ENCODE measurements at regions not wholly inside any gene's neighbourhood (a gene's known extent, or its start where the extent isn't known, plus 50 kb on each side); places are given as distances from the start of the nearest gene placed in this dataset.
A peak's percentile ranks its signal among the peaks of the same experiment; 100 is the strongest.

- Histone ChIP-seq H3K27ac (no peak overlapping the region), H3K27me3 (no peaks in the 10 kb centered on the region), H3K36me3 (no peaks in the 10 kb centered on the region), H3K4me1 (ENCODE audit: insufficient read depth) (peaks cover 2% of the 10 kb centered on the region), H3K9me3 (no peaks in the 10 kb centered on the region), H3K4me3 (no peak overlapping the region)
- no peak for DNase-seq
- 46 to 55% (median 55%) methylated on average over 4 of the region's 4 CpGs for WGBS, 3 donors
- TF ChIP-seq POLR2A (IDR thresholded peaks at IDR 0.05) (no peak), EP300 (IDR thresholded peaks at IDR 0.05) (no peak), CTCF (IDR thresholded peaks at IDR 0.05) (no peak)
- intact Hi-C loops (cut with DNase I): no loop called here
Observed at GRCh38 chrX:8914681-8915080, 113.5 kb upstream of the FAM9A start.

GRCh38 chrX:8913655-8914409 lies 112.6 kb upstream of the FAM9A start:
- WGBS, 3 donors: 33 to 40% (median 37%) methylated on average over 6 of the region's 6 CpGs
- no peak for TF ChIP-seq POLR2A (IDR thresholded peaks at IDR 0.05)
- no peak for TF ChIP-seq EP300 (IDR thresholded peaks at IDR 0.05)
- no peak for TF ChIP-seq CTCF (IDR thresholded peaks at IDR 0.05)
- no peaks in the 10 kb centered on the region for H3K9me3 ChIP-seq
- H3K4me1 ChIP-seq (ENCODE audit: insufficient read depth): peaks cover 2% of the 10 kb centered on the region
- H3K4me3 ChIP-seq: no peak overlapping the region
- intact Hi-C loops (cut with DNase I): no loop called here
- peak overlapping the region in 1 of 2 donors; percentile 3 for H3K27ac ChIP-seq
- H3K27me3 ChIP-seq: no peaks in the 10 kb centered on the region
- H3K36me3 ChIP-seq: no peaks in the 10 kb centered on the region
- peak in 4 of 5 donors; percentile 17 to 39 (median 28) for DNase-seq

- intact Hi-C loops (cut with DNase I): no loop called here
Observed at GRCh38 chrX:8907688-8908087, 106.5 kb upstream of the FAM9A start.

GRCh38 chrX:8906299-8906938 lies 105.2 kb upstream of the FAM9A start:
- WGBS, 3 donors: 80 to 88% (median 84%) methylated on average over 9 of the region's 9 CpGs
- Histone ChIP-seq H3K9me3 (no peaks in the 10 kb centered on the region), H3K4me1 (ENCODE audit: insufficient read depth) (no peaks in the 10 kb centered on the region), H3K36me3 (no peaks in the 10 kb centered on the region), H3K27ac (no peak overlapping the region), H3K4me3 (no peak overlapping the region), H3K27me3 (no peaks in the 10 kb centered on the region)
- TF ChIP-seq CTCF (IDR thresholded peaks at IDR 0.05) (no peak), EP300 (IDR thresholded peaks at IDR 0.05) (no peak), POLR2A (IDR thresholded peaks at IDR 0.05) (no peak)
- DNase-seq: no peak
- intact Hi-C loops (cut with DNase I): no loop called here

More at GRCh38 chrX:8907688-8908087, 106.5 kb upstream of the FAM9A start:
- Histone ChIP-seq H3K9me3 (no peaks in the 10 kb centered on the region), H3K27ac (no peak overlapping the region), H3K36me3 (no peaks in the 10 kb centered on the region), H3K4me3 (no peak overlapping the region), H3K4me1 (ENCODE audit: insufficient read depth) (no peaks in the 10 kb centered on the region), H3K27me3 (no peaks in the 10 kb centered on the region)
- 64 to 76% (median 65%) methylated on average over 2 of the region's 2 CpGs for WGBS, 3 donors
- no peak for DNase-seq
- TF ChIP-seq CTCF (IDR thresholded peaks at IDR 0.05) (no peak), POLR2A (IDR thresholded peaks at IDR 0.05) (no peak), EP300 (IDR thresholded peaks at IDR 0.05) (no peak)
